NCI-H2171 treated with DMSO at 0.1 percent for 48 hours (cell line): ENCODE measurements at regions not wholly inside any gene's neighbourhood (a gene's known extent, or its start where the extent isn't known, plus 50 kb on each side); places are given as distances from the start of the nearest gene placed in this dataset.
A peak's percentile ranks its signal among the peaks of the same experiment; 100 is the strongest.
"Not testable (repeated sequence)": the region's sequence is repeated elsewhere in the genome, so short reads cannot be mapped to it uniquely, and the experiment has no call there.

Experiments used
- DNase-seq: peaks from one replicate; lab custom pipeline; 2025; lab: John Stamatoyannopoulos, UW

DNA sequence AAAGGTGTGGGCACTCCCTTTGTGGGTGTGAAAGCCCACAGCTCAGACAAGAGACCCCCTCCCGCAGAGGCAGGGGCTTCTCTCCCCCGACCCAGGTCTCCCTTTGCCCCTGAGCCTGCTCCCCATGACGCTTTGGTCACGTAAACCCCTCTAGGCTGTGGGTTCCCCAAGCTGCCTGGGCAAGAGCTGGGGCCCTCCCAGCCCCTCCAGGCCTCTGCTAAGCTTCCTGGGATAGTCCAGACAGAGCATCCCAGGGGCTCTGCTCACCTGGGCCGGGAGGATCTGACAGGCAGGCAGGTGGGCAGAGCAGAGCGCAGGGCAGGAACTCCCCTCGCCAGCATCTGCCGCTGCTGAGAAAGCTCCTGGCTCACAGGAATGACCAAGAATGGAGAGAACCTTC, 177.3 kb downstream of the BANP start:
- DNase-seq = no peak

DNA sequence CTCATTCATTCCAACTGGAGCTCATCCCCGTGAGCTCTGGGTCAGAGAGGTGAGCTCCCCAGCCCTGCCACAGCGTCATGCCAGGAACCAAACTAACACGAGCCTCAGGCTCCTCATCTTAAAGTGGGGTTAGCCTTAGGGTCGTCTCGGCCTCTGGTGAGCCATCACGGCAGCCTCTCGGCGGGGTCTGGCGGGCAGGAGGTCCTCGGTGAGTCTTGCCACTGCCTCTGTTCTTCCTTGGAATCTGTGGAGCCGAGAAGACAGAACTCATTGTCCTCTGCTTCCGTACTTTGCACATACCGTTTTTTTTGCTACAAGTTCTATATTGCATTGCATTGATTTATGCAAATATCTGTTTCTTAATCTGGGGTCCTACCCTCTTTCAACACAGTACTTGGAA, 177.9 kb downstream of the BANP start:
- not testable (repeated sequence) for DNase-seq

DNA sequence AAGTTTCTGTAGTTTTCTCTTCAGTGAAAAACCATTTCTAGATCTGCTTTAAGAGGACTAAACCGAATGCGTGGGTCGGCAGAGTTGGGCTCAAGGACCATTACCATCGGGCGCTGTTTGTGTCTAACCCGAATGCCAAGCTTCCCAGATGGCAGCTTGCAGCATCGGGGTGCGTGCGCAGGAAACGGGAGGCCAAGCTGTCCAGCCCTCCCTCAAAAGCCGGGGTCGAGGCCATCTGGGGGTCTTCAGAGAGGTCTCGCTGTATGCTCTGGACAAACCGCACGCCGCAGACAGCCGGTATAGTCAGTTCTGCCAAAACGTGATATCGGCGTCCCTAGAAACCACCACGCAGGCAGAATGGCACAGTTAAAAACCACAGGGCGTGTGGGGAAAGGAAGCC, 178.8 kb downstream of the BANP start:
- no peak for DNase-seq

DNA sequence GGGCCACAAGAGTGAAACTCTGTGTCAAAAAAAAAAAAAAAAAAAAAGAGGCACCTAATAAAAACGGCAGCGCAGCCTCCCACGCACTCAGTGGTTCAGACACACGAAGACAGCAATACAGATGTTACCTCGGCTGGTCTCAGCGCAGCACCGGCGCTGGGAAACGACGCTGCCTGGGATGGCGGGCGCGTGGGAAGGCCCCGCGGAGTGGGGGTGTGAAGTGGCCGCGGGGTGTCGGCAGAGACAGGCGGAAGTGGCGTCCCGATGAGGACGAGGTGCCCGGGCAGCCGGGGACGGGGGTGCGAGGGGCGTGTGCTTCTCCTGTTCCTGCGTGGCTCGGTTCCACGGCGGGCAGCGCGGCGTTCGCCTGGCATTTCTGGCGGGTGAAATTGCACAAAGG, 179.4 kb downstream of the BANP start:
- DNase-seq = no peak

DNA sequence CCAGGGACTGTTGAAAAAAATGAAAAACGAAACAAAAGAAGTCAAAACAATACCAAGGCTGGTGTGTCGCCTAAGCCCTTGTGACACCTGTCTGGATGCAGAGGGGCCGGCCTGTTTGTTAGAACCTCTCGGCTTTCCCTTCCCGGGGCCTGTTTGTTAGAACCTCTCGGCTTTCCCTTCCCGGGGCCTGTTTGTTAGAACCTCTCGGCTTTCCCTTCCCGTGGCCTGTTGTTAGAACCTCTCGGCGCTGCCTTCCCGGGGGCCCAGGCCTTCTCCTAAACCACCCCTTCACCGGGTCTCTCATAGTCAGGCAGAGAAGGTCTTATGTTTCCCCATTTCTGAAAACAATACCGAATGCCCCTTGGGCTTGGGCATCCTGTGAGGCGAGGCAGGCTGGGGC, 180.0 kb downstream of the BANP start:
- no peak for DNase-seq

DNA sequence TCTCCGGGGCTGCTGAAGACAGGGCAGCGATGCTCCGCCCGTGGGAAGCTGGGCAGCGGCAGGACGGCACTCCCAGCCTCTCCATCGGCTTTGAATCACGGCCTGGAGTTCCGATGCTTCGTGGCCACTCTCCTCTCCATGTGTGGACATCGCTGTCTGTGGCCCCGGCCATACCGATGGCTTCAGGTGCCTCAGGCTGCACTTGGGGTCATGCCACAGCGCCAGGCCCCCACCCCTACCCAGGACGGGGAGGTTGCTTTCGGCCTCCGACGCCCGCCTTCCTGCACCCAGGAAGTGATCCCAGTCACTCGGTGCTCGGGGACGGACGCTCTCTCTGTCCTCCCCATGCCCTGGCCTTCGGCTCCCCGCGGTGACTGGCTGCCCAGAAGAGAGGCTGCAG, 180.7 kb downstream of the BANP start:
- no peak for DNase-seq

DNA sequence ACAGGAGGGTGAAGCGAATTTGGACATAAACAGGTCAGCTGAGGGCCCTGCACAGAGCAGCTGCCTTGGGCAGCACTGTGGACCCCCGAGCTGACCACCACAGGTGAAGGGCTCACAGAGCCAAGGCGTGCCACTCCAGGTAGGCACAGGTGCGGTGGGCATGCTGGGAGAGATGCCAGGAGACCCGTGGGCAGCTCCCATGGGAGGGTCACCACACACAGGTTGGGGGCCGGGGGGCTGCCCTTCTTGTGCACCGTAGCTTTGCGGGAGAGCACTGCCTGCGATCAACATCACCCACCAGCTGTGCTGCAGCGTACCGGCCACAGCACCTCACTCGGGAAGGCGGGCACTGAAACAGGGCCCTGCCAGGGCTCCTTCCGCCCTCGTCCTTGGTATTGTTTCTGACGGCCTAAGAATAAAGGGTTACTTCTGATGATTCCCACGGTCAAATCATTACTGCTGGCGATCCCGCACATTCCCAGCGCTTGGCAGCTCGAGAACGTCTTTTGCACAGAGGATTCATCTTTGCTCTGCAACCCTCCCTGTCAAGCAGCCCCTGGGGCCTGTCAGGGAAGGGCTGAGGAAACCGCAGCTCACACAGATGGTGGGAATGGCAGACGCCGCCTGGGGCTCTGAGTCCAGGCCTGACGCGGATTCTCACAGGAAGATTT, 181.7 kb downstream of the BANP start:
- DNase-seq = peak; percentile 6

DNA sequence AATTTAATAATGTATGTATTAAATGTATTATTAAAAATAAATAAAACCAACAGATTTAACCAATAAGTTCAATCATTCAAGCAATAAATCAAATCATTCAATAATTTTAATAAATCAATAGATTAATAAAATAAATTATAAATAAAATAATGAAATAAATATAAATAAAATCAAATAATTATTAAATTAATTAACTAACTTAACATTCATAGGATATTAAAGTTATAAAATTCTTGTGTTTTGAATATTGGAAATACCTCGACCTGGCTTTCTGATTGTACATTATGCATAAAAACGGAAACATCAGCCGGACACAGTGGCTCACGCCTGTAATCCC, 182.2 kb downstream of the BANP start:
- no peak for DNase-seq

DNA sequence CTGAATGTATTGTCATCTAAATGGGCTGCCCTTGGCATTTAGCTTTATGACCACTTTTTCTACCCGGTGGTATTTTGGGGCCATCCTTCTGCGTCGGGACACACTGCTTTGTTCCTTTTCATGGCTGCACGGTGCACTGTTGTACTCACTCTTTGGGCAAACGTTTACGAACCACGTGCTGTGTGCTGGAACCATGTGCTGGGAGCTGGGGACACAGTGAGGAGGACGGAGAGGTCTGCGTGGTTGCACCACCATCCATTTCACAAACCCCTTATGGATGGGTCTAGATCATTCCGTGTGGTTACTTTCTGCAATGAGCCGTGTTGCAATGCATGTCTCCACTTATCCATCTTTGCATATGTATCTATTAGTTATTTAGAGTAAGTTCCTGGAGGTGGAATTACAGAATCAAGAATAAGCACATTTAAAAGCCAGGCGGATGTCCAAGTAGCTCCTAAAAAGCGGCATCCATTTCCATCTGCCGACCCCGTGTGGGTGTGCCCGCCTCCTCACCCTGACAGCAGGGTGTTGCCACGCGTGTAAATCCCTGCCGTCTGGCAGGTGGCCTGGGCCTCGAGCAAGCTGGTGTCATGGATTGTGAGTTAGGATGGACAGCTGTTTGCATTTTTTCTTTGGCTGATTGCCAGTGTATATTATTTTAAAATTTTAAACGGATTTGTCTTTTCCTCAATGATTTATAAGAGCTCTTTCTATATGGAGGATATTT, 183.1 kb downstream of the BANP start:
- peak; percentile 66 for DNase-seq

DNA sequence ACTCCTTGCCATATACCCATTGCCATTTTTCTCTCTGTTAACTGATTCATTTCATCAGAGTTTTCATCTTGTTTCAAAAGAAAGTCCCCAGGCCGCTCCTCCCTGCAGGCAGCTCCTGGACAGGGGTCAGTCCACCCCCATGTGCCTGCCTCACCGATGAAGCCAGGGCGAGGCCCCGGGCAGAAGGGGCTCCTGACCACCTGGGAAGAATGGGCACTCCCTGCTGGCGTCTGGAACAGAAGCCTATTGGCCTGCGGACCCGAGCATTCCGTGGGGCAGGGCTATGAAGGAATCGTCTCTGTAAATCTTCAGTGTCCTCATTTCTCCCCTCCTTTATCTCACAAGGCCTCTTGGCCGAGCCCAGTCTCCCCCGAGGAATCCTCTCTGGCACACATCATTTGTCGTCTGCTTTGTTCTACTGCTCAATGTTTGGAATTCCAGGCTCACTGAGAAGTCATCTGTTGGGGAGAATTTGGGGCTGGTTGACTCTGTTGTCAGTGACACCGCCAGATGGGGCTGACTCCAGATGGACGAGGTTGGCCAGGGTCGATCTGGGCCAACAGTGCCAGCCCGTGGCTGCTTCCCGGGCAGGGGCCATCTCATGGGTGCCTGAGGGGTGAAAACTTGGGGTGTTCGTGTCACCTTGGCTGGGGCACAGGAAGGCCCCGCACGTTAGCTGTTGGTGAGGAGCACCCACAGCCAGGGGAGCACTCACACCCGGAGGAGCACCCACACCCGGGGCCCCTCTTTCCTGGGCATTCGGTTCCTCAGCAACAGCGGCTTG, 183.9 kb downstream of the BANP start:
- peak; percentile 67 for DNase-seq

DNA sequence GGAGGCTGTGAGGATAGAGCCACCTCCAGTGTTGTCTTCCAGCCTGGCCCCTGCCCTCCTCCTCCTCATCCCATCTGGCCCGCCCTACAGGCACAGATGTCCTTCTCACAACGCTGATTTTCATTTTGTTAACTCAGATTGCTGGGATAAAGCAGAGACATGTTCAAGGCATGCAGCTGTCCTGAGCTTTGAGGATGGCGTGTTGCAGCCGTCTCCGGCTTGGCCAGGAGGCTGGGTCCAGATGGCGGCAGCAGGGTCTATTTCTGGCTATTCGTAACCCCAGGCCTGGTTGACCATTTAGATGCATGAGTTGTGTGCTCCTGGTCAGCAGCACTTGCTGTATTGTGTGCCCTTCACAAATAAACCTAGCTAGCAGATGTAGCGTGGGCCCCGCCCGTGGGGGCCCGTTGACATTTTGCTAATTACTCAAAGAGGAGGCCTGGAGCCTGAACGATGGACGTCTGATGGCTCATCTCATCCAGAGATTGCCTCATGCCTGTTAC, 185.0 kb downstream of the BANP start:
- peak; percentile 81 for DNase-seq

DNA sequence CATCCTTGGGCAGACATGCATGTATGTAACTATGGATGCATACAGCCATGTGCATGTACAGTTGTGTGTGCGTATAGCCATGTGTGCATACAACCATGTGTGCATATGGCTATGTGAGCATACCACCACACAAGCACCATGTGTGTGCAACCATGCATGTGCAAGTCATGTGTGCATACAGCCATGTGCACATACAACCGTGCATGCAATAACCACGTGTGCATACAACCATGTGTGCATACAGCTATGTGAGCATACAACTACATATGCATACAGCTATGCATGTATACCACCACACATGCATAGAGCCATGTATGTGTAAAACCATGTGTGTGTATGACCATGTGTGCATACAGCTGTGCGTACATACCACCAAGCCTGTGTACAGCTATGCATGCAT, 185.7 kb downstream of the BANP start:
- not testable (repeated sequence) for DNase-seq

DNA sequence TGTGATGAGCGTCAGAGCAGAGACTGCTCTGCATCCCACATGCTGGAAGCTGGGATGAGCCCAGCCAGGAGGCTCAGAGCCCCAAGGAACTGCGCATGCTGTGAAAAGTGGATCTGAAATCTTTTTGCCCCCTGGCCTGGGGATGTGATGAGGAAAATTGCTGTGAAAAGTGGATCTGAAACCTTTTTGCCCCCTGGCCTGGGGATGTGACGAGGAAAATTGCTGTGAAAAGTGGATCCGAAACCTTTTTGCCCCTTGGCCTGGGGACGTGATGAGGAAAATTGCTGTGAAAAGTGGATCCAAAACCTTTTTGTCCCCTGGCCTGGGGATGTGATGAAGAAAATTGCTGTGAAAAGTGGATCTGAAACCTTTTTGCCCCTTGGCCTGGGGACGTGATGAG, 187.9 kb downstream of the BANP start:
- not testable (repeated sequence) for DNase-seq

DNA sequence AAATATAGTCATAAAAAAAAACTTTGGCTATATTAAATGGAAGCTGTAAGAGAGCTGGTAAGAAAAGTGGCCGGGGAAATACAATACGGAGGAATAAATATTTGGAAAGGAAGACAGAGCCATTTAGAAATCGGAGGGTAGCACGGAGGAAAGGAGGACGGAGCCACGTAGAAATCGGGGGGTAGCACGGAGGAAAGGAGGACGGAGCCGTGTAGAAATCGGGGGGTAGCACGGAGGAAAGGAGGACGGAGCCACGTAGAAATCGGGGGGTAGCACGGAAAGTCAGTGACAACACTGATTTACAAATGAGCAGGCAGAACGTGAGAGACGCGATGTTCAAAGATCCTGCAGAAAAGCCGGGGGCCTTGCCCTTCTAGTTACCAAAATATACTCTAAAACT, 189.0 kb downstream of the BANP start:
- DNase-seq = not testable (repeated sequence)

DNA sequence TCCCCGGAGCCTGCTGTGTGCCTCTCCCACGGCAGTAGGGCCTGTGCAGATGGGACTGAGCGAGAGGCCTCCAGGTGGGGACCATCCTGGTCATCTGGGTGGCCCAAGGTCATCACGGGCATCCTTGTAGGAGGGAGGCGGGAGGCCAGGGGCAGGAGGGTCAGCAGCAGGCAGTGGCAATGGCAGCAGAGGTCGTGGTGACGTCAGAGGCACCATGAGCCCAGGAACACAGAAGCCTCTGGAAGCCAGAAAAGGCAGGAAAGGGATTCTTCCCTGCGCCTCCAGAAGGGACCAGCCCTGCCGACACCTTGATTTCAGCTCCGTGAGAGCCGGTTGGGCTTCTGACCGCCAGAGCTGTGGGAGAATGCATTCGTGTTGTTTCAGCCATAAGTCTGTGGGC, 190.3 kb downstream of the BANP start:
- no peak for DNase-seq

DNA sequence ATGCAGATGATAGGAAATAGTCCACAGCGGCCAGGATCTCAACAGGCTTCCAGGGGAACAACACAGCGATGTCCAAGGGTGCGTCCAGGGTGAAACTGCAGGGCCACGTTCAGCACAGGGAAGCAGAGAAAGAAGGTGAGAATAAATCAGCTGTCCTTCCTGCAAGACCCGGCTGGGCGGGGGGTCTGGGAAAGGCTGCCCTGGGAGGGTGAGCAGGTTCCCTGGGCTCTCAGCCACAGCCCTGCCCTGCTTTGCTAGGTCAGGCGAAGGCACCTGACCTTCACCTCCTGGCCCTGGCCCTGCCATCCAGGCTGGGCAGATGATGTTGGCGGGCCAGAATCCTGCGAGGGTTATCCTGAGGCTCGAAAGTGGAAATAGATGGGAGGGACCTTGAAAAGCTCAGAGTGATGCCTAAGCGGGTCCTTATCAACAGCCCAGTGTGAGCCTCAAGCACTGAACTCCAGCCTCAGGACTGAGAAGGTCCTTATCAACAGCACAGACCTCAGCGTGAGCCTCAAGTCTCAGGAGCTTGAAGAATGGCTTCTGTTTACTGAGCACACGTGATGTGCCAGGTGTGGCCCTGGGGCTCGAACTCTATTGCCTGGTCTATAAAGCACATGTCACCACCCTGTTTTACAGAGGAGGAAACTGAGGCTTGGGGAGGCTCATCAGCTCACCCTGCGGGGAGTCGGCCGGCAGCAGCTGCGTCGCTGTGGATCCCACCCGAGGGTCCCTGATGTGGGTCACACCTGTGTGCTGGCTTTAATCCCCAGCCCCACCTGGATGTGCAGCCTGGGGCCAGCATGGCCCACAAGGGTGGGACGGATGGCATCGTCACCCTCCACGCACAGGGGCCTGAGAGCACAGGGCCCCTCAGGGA, 191.1 kb downstream of the BANP start:
- not testable (repeated sequence) for DNase-seq

DNA sequence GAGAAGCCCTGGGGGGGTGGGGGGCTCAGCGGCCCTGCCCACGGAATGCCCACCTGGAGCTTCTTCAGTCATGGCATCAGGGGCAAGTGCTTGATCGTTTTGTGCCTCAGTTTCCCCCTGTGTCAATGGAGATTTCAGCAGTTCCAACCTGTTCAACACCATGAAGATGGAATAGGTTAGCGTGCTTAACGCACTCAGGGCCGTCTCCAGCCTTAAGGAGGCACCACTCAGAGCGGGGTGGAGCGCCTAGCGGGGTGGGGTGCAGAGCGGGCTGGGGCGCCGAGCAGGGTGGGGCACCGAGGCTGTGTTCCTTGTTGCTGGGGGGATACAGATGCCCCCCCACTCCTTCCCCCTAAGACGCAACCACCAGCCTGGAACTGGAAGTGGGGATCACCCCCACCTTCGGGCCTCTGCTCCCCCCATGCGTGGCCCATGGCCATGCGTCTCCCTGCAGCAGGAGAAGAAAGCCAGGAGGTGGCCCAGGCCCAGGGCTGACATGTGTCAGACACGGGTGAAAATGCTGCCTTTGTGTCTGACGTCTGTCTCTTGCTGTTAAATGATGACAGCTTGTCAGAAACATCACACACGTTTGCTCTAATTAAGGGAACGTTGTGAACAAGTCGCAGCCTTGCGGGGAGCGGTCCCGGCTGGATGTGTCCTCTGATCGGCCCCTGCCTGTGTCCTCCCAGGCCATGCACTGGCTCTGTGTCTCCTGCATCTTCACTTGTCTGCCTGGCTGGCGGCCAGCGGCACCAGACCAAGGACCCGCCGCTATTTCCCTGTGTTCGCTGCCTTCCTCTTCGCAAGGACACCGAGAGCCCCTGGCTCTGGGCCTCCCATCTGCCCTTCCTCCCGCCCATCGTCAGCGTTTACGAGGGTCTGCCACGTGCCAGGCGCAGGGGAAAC, 192.1 kb downstream of the BANP start:
- not testable (repeated sequence) for DNase-seq

DNA sequence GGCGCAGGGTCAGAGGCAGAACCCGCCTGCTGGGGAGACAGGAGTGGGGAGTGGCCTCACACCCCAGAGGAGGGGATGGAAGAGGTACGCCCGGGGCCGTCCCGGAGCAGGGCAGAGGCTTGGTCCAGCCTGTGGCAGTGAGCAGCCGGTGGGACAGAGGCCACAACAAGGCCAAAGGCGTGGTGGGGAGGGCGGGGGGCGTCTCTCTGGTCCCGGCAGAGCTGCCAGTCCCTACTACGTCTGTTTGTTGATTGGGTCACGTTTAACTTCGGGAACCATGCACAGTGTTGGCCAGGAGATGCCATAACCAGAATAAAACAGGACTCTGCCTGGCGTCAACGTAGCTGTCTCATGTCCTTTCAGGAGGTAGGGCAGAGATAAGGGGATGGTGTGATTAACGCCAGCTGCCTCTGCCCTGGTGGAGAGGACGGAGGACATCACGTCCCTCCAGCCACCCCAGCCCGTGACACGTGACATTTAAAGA, 192.8 kb downstream of the BANP start:
- DNase-seq = no peak

DNA sequence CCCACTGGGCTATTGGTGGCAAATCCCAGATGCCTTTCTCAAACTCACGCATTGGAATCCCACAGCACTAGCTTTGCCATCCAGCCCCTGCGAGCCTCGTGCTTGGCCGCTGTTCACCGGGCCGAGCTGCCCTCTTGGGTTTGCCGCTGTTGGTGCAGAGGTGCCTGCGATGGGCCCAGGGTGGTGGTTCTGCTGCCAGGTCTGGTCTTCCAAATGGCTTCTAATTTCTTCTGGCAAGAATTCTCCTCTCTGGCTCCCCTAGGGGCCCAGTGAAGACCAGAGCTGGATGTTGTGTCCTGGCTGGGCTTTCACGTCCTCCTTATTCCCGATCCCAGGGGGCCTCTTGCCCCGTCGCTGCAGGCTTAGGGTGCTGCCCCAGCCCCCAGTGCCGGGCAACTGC, 194.1 kb downstream of the BANP start:
- not testable (repeated sequence) for DNase-seq

DNA sequence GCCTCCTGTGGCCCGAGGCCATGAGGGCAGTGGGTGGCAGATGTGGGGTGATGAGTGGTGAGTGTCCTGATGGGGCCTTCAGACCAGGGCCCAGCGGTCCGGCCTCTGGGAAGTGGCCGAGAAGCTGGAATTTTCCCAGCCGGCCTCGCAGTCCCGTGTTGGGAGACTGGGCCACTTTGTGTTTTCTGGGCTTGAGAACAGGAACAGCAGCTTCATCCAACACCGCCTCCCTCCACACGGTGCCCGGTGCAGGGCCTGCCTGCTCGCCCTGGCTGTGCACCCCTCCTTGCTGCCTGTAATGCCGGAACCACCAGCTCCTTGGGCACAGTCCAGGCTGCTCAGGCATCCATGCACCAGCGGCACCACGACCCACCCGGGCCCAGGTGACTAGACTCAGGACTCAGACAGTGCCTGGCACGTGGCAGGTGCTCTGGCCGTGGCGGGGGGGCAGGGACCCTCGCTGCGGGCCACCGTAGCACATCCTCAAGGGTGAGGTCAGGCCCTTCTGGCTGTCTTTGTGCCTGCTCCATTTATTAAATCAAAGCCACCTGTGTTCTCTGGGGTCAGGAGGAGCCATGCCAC, 194.7 kb downstream of the BANP start:
- DNase-seq = not testable (repeated sequence)
